Stimulated activated CD8-positive, alpha-beta memory T cell treated with anti-CD3 and anti-CD28 coated beads, Interleukin-2, amount 100 ng/mL, for 48 hours (primary cell): ENCODE measurements at regions not wholly inside any gene's neighbourhood (a gene's known extent, or its start where the extent isn't known, plus 50 kb on each side); places are given as distances from the start of the nearest gene placed in this dataset.

Source experiments
- DNase-seq, 2 donors: peaks; one replicate each; pipeline ENCODE4 v3.0.0-alpha.2; 2020; ENCODE audit warnings: low read depth in 2 of 2

DNA sequence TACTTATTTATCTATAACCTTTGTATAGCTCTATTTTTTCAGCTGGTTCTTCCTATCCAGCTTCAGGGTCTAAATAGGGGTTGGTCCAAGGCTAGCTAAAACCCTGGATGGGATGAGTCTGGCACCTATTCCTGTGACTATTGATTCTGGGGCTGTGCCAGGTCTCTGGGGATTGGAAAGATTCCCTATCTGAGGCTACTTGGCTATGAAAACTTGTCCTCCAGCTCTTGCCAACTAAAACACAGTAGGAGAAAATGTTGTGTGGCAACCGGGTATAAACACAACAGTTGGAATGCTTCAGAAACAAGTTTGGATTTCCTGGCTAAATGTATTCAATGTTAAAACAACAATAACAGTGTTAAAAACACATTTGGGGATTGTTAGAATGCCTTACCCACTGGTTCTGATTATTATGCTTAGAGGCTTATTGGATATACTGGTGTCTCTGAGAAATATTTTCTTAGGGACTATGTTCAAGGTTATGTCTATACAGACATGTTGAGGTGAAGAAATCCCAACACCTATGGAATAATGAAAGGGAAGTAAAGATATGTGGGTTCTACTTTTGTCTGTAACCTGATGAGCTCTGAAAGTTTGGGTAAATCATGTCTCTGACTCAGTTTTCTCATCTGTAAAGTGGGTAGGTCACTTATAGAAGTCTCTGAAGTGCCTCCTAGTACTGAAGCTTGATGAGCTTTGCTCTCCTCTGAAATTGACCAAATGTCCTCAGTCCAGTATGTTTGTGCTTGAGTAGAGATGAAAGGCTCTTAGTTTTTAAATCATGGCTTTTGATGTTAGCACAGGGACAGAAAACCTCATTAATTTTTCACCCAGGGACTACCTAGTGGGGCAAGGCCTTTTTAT lies 460.7 kb downstream of the MTX2 start:
- no peak for DNase-seq

DNA sequence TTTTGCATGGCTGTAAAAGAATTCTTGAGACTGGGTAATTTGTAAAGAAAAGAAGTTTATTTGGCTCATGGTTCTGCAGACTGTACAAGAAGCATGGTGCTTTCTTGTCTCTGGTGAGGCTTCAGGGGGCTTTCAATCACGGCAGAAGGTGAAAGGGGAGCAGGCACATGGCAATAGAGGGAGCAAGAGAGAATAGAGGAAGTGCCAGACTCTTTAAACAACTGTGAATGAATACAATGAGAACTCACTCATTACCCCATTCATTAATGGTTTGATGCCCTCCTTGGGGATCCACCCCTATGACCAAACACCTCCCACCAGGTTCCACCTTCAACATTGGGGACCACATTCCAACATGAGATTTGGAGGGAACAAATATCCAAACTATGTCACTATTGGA lies 463.5 kb downstream of the MTX2 start:
- DNase-seq: no peak

DNA sequence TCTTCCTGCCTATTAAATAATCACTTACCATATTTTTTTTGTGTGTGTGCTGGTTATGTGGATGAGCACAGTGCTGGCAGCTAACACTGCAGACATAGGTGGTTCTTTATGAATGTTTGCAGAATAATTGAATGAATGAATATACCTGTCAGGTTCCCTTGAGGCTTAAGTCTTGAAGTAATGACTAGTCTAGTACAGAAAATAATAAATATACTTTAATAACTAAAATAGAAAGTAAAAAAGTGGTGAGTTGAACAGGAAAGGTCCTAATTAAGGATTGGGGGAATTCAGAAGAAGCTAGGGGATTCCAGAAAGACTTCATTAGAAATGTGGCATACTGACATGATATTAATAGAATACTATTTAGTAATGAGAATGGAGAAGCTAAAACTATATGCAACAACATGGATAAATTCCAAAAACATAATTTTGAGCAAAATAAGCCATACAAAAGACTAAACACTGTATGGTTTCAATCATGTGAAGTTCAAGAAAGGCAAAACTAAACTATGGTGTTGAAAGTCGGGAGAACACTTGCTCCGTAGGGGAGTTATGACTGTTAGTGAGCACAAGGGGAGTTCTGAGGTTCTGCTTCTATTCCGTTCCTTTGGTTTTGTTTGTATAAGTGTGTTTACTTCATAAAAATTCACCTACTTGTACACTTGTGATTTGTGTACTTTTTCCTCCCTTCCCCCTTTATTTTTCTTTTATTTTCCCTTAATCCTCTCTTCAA lies 464.6 kb downstream of the MTX2 start:
- DNase-seq: no peak

DNA sequence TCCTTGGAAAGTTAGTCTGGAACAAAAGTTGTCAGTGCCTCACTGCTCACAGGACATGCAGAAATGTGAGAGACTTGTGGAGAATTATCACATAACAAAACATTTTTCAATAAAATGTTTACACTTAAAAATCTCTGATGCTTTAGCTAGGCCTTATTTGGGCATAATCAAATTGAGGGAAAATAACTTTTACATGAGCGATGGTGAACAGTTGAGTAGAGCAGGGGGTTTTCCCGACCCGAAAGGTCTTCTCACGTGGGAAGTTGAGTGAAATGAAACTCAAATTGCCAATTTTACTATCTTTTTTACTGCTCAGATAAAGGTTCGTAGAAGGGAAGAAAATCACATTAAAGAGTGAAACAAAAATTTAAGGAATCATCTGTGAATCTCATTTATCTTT lies 465.6 kb downstream of the MTX2 start:
- no peak for DNase-seq

DNA sequence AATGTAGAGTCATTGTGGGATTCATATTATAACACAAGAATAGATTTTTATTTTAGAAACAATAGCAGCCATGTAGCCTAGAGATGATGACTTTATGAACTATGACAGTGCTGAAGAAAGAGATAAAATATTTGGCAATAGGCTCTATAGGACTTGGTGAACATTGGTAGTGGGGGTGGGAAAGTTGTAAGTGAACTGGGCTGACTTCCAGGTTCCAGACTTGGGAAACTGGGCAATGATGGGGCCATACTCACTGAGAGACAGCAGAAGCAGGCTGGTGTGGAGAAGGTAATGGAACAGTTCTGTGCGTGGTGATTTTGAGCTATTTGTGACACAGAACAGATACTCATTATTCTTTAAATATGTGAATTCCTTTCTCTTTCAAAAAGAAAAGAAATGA lies 470.3 kb upstream of the HNRNPA3 start:
- DNase-seq: no peak

DNA sequence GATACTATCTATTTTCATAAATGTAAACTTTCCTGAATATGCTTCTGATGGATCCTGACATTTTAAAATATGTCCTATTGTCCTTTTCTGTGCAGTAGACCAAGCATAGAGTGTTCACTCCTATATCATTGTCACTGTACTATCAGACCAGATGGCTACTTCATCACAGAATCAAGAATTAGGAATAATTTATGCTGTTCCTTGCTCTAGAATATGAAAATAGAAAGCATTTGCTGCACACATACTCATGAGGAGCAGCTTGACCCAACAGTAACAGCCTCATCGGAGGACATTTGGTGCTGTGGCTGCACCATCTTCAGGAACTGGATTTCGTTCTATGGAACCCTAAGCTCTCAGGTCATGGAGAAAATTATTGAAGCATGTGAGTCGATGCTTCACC lies 468.9 kb upstream of the HNRNPA3 start:
- DNase-seq: no peak

DNA sequence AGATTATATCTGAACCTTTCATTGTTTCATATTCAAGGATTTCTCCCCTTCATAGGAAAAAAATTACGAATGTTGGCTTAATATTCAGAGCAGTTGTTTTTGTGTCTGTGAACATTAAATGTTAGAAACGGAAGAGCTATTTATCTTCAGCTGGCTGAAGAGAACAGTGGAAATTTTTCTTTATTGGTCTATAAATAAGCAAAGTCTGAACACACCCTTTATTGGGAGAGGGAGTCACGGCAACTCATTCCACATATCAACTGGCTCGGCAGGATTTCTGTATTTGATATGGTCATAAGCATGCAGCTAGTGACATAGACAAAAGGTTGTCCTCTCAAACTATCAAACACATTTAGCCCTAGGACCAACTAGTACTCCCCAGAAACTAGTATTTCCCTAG lies 468.4 kb upstream of the HNRNPA3 start:
- DNase-seq: no peak

DNA sequence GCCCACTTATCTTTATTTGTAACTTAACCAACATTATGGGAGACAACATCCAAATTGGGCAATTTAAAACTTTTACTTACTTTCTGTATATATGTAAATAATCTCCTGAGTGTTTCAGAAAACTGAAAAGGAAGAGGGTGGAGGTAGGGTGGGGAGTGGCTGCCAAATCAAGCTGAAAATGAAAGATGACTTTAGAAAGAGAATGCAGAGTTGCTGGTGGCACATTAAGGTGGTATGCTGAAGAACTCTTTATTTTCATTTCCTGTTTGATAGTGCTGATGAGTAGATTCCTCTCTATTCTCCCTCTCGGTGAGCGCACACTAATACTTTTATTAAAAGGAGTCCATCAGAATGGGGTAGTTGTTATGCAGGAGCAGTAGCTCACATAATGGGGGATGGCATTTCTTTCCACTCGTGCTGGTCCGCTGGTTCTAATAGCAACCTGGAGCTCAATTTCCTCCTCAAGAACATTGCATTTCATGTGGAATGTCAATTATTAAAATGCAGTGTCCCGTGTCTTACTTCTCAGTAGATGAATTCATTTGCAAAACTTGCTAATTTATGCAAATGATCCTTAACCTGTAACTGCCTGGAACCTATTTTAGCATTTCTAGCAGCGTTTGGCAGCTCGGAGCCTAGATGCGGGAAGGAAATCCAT lies 466.9 kb upstream of the HNRNPA3 start:
- DNase-seq: no peak

DNA sequence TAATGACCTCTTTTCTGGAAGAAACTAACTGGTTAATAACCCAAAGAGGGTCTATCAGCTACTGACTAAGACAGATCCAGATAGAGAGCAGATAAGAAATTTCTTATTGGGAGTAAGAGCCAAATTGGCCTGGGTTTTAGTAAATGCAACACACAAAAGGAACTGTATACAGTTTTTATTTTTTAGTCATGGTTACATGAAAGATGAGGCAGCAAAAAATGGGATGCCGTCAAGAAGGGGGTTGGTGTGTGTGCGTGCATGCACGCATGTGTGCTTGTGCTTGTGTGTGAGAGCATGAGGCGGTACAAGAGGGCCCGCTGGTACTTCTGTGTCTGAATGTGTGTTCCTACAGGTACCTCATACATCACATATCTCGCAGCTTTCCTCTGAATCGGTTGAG lies 466.2 kb upstream of the HNRNPA3 start:
- no peak for DNase-seq

DNA sequence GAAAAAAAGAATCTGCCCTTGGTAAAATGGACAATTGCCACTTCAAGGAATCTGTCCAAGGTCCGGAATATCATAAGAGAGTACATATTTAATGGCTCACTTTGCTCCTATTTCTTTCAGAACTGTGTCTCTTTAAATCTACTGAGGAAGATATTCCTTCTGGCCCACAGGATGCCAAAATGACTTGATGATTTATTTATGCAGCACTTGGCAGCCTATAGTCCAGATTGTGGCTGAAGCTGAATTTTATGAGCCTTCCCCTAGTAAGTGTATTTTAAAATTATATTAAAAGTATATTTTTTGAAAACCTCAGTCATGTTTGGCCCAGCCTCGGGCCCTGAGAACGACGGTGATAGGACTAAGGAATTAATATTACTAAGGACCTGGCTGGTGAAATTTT lies 465.1 kb upstream of the HNRNPA3 start:
- DNase-seq: no peak

DNA sequence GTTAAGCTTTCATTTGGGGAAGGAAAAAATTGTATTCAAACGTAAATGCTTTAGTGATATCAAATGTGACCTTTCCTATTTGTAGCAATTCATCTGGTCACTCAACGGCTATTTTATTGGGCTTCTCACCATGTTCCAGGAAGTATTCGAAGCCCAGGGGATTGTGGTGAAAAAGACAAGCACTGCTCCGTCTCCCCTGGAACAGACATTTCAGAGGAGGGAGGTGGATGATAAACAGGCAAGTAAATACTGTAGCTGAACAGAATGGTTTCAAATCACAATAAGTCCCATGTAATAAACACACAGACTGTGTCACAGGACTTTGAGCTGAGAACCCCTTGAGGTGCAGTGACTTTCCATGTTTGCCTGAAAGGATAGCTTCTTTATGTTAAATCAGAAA lies 464.7 kb upstream of the HNRNPA3 start:
- no peak for DNase-seq

DNA sequence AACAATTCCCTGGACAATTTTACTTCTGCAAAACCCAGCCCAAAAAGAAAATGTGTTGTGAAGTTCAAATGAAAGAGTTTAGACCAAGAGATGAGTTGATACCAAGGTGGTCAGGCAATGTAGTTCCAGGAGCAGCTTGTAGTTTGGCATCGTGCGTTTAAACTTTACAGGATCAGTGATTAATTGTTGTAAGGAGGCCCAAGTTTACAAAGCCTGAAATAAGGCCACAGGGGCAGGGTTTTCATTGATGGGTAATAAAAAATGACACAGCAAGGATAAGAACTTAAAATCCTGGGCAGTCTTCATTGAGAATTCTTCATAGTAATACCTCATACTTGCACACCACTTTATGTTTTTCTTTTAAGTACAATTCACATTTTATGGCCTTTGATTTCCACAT lies 463.9 kb upstream of the HNRNPA3 start:
- no peak for DNase-seq

DNA sequence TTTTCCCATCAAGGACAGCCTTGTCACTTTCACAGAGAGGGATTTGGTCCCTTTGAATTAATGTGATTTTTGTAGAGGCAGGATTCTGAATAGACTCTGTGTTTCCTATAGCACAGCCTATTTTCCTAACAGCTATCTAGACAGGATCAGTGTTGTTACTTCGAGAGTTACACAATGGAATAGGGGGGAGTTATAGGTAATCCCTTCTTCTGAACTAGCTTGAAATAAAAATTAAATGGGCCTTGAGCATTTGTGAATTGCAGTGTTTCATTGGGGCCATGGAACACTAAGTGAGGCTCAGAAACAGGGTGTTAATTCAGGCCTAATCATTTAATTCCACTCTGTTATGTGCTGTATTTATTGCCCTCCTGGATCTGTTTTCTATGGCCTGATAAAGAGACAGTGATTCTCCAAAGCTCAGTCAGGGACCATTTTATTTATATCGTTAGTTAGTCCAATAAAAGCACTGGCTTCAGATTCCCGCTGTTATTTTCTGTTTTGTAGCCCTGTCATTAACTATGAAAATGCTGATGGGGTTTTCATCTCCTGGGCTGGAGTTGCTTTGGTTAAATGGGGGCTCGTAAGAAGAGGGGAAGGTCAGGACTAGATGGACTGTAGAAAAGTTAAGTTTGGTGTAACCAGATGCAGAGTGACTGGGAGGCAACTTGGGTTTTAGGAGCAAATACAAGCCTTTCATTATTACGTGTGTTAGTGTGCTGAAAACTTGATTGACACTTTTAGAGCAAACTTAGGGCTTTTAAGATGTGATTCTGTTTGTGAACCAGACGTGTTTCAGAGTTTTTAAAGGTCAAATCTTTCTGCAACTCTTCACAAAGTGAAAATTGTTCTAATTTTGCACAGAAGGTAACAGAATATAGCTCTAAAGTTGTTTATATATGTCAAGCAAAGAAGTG lies 461.0 kb upstream of the HNRNPA3 start:
- DNase-seq: no peak

DNA sequence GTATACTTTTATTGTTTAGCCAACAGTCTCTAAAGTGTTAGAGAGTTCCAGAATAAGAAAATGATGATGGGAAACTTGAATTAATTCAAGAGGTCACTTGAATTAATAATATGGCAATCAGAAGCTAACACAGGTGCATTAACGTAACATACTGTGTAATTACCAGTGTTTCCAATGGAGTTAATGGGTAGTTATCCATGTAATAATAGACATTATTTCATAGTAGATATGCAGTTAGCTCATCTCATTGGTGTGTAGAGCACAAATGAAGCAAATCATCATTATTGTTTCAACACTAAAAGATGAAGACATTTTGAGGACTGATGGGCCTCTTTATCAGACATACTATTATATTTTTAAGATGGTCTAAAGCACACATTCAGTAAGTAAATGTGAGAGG lies 460.3 kb upstream of the HNRNPA3 start:
- no peak for DNase-seq

DNA sequence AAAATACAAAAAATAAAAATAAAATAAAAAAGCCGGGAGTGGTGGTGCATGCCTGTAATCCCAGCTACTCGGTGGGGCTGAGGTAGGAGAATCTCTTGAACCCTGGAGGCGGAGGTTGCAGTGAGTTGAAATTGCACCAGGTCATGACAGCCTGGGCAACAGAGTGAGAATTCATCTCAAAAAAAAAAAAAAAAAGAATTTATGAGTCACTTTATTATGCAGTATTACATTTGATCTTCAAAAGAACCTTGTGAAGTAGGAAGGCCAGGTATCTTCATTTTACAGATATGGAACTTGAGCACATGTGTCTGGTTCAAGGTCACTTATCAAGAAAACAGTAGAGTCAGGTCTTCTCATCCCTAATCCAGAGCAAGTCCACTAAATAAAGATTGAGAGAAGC lies 459.4 kb upstream of the HNRNPA3 start:
- DNase-seq: no peak

DNA sequence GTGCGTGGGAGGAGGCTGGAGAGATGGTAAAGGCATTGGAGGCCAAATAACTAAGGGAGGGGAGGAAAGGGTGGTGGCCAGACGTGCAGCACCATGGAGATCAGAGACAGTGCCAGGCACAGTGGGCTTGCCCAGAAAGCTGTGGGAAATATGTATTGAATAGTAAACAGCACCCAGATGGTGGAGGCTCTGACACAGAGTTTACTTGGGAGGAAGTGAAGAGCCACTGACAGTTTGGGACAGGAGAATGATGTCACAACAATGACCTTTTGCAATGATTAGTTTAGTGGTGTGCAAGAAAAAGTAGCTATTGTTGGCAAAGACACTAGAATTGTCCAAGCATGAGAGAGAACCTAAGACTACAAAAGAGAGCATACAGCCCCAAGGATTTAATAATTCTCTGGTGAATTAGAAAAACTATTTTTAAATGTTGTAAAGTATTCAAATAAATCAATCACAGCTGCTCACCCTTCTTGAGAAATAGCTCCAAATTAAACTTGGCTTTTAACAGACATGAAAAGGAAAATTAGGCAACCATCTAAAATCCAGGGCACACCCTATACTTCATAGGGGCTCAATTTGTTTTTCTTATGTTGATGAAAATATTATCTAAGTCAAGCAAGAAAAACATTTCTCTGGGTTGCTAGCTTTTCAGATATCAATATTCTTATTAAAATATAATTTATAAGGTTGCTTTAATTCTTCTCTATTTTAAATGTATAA lies 458.7 kb upstream of the HNRNPA3 start:
- DNase-seq: no peak

DNA sequence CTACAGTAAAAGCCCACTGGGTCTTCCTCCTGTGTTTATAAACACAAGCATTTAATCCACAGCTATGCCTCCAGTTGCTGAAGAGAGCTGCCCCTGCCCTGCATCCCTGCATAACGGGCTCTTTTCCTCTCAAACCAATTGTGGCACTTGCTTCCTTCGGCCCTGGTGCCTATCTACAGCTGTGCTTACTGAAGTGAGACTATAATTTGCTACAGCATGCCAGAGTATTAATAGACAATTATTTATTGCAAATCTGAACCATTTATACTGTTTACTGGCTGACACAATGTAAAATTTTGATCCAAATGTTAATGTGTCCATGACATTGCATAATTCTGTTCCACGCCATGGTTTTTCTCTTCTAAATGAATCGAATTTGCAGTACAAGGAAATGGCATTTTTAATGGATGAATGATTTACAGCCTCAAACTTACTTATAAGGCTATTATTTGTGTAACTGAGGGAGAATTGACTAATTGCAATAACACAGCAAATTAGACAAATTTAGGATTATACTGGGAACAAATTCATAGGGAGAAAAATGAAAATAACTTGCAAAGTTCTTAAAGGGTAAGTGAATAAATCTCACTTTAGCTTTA lies 457.0 kb upstream of the HNRNPA3 start:
- DNase-seq: no peak

DNA sequence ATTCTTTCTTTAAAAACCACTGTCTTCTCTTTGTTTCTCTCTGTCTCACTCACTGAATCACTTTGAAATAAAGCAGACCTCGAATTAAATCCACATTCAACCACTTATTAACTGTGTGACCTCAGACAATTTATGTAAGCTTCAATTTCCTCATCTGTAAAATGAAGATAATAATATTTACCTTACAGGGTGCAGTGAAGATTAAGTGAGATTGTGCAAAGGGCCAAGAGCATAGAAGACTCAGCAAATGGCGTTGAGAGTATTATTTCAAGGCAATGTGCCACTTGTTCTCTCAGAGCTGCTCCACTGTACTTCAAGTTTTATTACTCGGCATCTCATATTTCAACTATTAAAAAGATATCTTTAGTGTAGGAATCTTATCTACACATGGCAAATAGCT lies 454.2 kb upstream of the HNRNPA3 start:
- no peak for DNase-seq

DNA sequence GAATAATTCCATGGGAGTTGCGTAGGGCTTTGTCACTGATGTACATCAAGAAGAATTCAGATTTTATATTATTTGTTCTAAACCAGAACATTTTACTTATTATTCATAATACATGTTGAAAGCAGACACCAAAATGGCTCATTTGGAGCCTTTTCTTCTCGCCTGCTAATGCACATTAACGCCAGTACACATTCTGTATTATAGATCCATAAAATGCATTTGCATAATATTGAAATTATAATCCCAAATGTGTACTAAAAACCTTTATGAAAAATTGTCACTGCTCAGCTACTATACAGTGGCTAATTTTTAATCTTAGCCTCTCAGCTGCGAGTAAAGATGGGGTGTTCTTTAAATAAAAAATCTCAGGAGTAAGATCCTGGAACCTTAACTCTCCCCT lies 452.2 kb upstream of the HNRNPA3 start:
- no peak for DNase-seq

DNA sequence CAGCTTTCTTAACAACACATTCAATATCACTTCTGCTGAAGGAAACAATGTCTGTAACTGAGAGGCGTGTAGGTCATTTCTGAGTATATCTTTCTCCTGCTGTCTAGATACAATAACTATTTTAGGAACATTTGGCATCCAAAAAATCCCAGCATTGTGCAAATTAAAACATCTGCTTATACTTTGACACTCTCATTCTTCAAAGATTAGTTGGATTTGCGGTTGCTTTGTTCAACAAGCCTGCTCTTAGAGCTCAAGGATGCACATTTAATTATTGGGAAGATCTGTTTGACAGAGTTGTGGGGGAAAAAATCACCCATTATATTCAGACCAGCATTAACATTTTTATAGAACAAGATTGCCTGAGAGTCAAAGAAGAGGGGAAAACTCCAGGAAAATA lies 449.5 kb upstream of the HNRNPA3 start:
- no peak for DNase-seq
